ENCODE measurements at regions not wholly inside any gene's neighbourhood (a gene's known extent, or its start where the extent isn't known, plus 50 kb on each side); places are given as distances from the start of the nearest gene placed in this dataset.

DNA sequence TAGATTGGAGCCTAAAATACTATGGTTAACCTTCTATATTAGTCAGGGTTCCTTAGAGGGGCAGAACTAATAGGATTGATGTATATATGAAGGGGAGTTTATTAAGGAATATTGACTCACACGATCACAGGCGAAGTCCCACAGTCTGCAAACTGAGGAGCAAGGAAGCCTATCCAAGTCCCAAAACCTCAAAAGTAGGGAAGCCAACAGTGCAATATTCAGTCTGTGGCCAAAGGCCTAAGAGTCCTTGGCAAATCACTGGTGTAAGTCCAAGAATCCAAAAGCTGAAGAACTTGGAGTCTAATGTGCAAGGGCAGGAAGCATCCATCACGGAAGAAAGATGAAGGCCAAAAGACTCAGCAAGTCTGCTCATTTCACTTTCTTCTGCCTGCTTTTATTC, 133.5 kb upstream of the ADGRF1 start:
- TF ChIP-seq ZFP30 (CRISPR knock-in tag; IDR thresholded peaks at IDR 0.05) (no peak), ISL1 (CRISPR knock-in tag; IDR thresholded peaks at IDR 0.05) (no peak), SNAI2 (CRISPR knock-in tag; IDR thresholded peaks at IDR 0.05) (no peak), ZFP3 (CRISPR knock-in tag; IDR thresholded peaks at IDR 0.05) (no peak), RARB (CRISPR knock-in tag; IDR thresholded peaks at IDR 0.05) (no peak)
- TF ChIP-seq, protein P1, sequence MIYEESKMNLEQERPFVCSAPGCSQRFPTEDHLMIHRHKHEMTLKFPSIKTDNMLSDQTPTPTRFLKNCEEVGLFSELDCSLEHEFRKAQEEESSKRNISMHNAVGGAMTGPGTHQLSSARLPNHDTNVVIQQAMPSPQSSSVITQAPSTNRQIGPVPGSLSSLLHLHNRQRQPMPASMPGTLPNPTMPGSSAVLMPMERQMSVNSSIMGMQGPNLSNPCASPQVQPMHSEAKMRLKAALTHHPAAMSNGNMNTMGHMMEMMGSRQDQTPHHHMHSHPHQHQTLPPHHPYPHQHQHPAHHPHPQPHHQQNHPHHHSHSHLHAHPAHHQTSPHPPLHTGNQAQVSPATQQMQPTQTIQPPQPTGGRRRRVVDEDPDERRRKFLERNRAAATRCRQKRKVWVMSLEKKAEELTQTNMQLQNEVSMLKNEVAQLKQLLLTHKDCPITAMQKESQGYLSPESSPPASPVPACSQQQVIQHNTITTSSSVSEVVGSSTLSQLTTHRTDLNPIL (CRISPR knock-in tag; IDR thresholded peaks at IDR 0.05; ENCODE audit: low read depth) = no peak

All from SK-N-SH treated with all-trans-retinoic acid at 6 μM for 48 hours (cell line).